Skeletal muscle satellite cell (primary cell): ENCODE measurements at regions not wholly inside any gene's neighbourhood (a gene's known extent, or its start where the extent isn't known, plus 50 kb on each side); places are given as distances from the start of the nearest gene placed in this dataset.

Experiments used
- H3K27me3 ChIP-seq: 2 replicates; pipeline ENCODE4 v1.7.0; 2013; ENCODE audit warnings: low read length; ENCODE audit not compliant: control insufficient read depth, insufficient read depth
- H3K36me3 ChIP-seq: 2 replicates; pipeline ENCODE4 v1.7.0; 2013; ENCODE audit warnings: mild to moderate bottlenecking, control low read depth, low read length; ENCODE audit not compliant: insufficient read depth
- H3K4me1 ChIP-seq: 2 replicates; pipeline ENCODE4 v1.7.0; 2013; ENCODE audit warnings: low read length; ENCODE audit not compliant: control insufficient read depth, insufficient read depth
- H3K4me2 ChIP-seq: 2 replicates; pipeline ENCODE4 v1.7.0; 2013; ENCODE audit warnings: mild to moderate bottlenecking, low read length
- H3K4me3 ChIP-seq: 2 replicates; pipeline ENCODE4 v1.7.0; 2013; ENCODE audit warnings: low read length
- H3K9ac ChIP-seq: 2 replicates; pipeline ENCODE4 v1.7.0; 2013; ENCODE audit warnings: mild to moderate bottlenecking, low read depth, low read length, moderate library complexity
- H3K9me3 ChIP-seq: replicated peaks from 2 replicates; pipeline ENCODE4 v1.7.0; 2013; ENCODE audit warnings: mild to moderate bottlenecking, control low read depth, low read length

GRCh38 chr5:8156706-8157105 lies 287.8 kb downstream of the MTRR start:
- Histone ChIP-seq H3K9ac (no peak overlapping the region), H3K4me2 (no peak overlapping the region), H3K36me3 (no peaks in the 10 kb centered on the region), H3K27me3 (no peaks in the 10 kb centered on the region), H3K4me1 (no peaks in the 10 kb centered on the region), H3K9me3 (peaks cover 5% of the 10 kb centered on the region), H3K4me3 (no peak overlapping the region)

DNA sequence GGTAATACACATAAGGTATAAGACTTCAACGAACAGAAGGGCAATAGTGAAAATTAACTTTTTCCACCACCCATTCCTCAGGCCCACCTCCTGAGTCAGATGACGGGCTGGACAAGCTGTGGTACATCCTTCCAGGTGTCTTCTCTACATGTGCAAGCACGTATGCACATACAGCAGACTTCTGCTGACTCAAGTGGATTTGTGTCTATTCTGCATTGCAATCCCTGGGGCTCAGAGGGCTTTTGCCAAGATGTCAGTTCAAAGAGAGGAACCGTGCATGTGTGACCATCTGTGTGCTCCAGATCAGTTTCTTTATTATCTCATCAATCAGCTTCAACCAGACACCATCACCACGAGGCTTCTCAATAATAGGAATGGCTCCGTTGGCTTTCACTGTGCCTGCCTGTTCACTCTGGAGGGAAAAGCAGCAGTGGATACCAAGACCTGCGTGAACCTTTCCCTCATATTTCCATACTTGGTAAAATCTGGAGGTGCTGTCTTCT lies 288.4 kb downstream of the MTRR start:
- H3K4me1 ChIP-seq, result no peaks in the 10 kb centered on the region
- H3K4me2 ChIP-seq, result no peak overlapping the region
- no peaks in the 10 kb centered on the region for H3K36me3 ChIP-seq
- H3K4me3 ChIP-seq, result no peak overlapping the region
- H3K9ac ChIP-seq, result no peak overlapping the region
- peaks cover 5% of the 10 kb centered on the region for H3K9me3 ChIP-seq
- H3K27me3 ChIP-seq, result no peaks in the 10 kb centered on the region

DNA sequence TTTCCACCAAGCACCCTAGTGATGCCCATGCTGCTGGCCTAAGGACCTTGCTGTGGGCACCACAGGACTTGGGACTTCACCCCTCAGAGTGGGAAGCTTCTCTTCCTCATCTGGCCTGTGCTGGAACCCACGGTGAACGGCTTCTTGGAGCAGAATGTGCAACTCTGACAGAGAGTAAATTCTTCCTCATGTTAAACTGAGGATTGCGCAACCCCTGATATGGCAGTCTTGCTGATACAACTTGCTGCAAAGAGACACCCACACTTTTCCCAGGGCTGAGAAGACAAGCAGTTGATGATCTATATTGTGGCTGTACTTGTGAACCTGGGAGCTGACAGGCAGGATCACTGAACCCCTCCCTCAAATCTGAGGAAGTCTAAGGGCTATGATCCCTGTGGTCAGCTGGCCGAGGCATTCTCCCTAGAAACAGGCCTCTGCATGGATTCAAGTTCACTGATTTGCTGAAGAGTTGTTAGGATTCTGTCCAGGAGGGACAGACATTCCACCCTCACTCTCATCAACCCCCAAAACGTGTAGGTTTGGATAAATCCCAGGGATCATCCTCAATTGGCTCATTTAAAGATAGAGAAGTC lies 307.2 kb downstream of the MTRR start:
- H3K9ac ChIP-seq, result no peak overlapping the region
- no peak overlapping the region for H3K4me2 ChIP-seq
- no peaks in the 10 kb centered on the region for H3K27me3 ChIP-seq
- H3K36me3 ChIP-seq, result no peaks in the 10 kb centered on the region
- peaks cover 13% of the 10 kb centered on the region for H3K9me3 ChIP-seq
- H3K4me1 ChIP-seq, result no peaks in the 10 kb centered on the region
- no peak overlapping the region for H3K4me3 ChIP-seq

GRCh38 chr5:8184455-8185063 lies 315.6 kb downstream of the MTRR start:
- H3K36me3 ChIP-seq, result no peaks in the 10 kb centered on the region
- peaks cover 11% of the 10 kb centered on the region for H3K9me3 ChIP-seq
- H3K27me3 ChIP-seq, result no peaks in the 10 kb centered on the region
- H3K9ac ChIP-seq, result no peak overlapping the region
- H3K4me2 ChIP-seq, result no peak overlapping the region
- H3K4me1 ChIP-seq, result no peaks in the 10 kb centered on the region
- H3K4me3 ChIP-seq, result no peak overlapping the region

DNA sequence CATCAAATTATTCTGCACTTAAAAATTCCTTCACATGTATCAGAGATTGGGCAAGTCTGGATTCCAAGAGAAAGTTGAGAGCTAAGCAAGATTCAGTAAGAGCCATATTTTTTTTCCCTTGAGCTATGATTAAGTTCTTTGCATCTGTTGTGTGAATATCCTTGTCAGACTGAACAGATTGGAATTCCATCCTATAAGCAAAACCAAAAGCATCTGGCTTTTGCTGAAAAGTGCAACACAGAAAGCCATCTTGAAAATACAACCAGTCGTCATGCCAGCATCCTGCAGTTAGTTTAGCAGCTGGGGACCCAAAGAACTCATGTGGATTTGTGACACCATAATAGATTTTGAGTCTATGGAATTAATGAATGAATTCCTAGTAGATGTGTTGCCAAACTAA lies 316.9 kb downstream of the MTRR start:
- no peak overlapping the region for H3K4me2 ChIP-seq
- peaks cover 8% of the 10 kb centered on the region for H3K9me3 ChIP-seq
- H3K4me3 ChIP-seq, result no peak overlapping the region
- H3K36me3 ChIP-seq, result no peaks in the 10 kb centered on the region
- no peaks in the 10 kb centered on the region for H3K27me3 ChIP-seq
- no peak overlapping the region for H3K9ac ChIP-seq
- H3K4me1 ChIP-seq, result no peaks in the 10 kb centered on the region

DNA sequence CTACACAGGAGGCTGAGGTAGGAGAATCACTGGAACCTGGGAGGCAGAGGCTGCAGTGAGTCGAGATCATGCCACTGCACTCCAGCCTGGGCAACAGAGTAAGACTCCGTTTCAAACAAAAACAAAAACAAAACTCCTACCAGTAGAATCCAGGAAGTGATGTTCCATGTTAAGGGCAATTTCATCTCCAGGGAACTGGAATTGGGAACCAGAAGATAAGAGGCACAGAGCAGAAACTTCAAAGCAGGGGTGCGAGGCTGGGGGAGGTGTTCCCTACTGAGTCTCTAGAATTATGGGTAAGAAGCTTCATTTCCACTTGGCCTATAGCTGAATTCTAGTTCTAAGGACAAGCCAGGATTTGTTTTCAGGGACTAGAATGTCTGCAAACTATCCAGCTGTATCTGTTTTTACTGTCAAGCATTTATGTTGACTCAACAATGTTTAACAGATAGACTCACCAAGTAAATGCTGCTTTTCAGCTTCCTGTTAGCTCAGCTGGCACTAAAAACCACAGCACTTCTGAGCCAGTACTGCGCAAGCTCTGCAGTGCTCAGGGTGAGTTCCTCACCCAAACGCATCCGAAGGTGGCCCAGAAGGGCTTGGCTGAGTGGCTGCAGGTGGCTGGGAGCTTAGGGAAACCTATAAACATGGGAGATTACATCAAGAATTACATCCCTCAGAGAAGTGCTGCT lies 320.1 kb downstream of the MTRR start:
- Histone ChIP-seq H3K36me3 (no peaks in the 10 kb centered on the region), H3K9me3 (peaks cover 13% of the 10 kb centered on the region), H3K4me3 (no peak overlapping the region), H3K4me1 (no peaks in the 10 kb centered on the region), H3K27me3 (no peaks in the 10 kb centered on the region), H3K9ac (no peak overlapping the region), H3K4me2 (no peak overlapping the region)

DNA sequence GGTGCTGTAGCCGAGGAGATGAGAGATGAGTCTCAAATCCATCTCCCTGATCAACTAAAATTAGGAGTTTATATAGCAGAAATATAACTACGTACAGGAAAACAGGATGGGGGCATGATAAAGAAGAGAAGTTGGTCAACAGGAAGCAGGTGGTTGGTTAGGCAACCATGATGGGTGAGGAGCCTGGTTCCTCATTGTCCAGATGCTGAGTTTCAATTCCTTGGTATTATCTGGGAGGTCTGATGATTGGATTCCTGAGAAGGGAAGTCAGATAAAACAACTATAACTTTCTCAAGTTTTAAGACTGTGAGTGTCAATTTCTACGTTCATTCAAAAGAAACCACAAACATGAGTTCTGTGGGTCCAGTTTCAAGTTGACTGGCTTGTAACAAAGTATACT lies 323.9 kb downstream of the MTRR start:
- Histone ChIP-seq H3K9ac (no peak overlapping the region), H3K27me3 (no peaks in the 10 kb centered on the region), H3K4me2 (no peak overlapping the region), H3K4me3 (no peak overlapping the region), H3K4me1 (no peaks in the 10 kb centered on the region), H3K36me3 (no peaks in the 10 kb centered on the region), H3K9me3 (peaks cover 13% of the 10 kb centered on the region)

DNA sequence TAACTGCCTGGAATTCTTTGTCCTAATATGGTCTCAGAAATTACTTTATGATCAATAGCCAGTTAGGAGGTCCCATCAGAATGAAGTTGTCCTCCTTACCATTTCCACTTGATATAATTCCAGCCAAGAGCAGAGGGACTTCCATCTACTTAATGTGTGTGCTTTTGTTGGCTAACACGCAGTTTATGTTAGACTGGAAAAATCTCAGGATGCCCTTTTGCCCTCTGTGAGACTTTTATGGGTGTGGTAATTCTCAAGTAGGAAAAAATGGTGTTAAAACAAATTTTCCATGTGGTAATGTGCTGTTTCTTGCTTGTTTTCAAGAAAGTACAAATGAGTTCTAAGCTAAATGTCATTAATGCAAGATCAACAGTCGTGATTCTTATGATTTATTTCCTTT lies 327.1 kb downstream of the MTRR start:
- Histone ChIP-seq H3K4me2 (no peak overlapping the region), H3K4me1 (no peaks in the 10 kb centered on the region), H3K27me3 (no peaks in the 10 kb centered on the region), H3K36me3 (no peaks in the 10 kb centered on the region), H3K4me3 (no peak overlapping the region), H3K9me3 (peaks cover 12% of the 10 kb centered on the region), H3K9ac (no peak overlapping the region)

GRCh38 chr5:8208307-8208706 lies 339.4 kb downstream of the MTRR start:
- no peak overlapping the region for H3K9ac ChIP-seq
- no peak overlapping the region for H3K4me3 ChIP-seq
- H3K27me3 ChIP-seq, result no peaks in the 10 kb centered on the region
- H3K36me3 ChIP-seq, result no peaks in the 10 kb centered on the region
- no peak overlapping the region for H3K4me2 ChIP-seq
- H3K9me3 ChIP-seq, result peaks cover 3% of the 10 kb centered on the region
- H3K4me1 ChIP-seq, result no peaks in the 10 kb centered on the region

DNA sequence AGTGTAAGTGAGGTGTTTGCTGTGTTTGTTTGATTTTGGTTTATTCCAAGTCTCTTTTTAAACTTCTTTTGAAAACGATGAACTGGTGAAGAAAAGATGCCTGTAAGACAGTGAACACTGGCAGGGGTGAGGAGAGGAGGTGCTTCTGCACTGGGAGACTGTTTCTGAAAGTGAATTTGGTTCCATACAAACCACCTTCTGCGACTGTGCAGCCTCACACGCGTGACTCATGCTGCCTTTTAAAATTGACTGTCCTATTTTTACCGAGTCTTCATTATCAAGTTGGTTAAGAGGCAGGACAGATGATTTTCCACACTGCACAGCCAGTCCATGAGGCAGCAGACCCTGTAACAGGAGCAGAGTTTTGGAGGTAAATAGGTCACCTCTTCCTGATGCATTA lies 340.6 kb downstream of the MTRR start:
- Histone ChIP-seq H3K27me3 (no peaks in the 10 kb centered on the region), H3K4me3 (no peak overlapping the region), H3K4me1 (no peaks in the 10 kb centered on the region), H3K9ac (no peak overlapping the region), H3K4me2 (no peak overlapping the region), H3K36me3 (no peaks in the 10 kb centered on the region), H3K9me3 (peaks cover 3% of the 10 kb centered on the region)

GRCh38 chr5:8213701-8214240 lies 344.8 kb downstream of the MTRR start:
- Histone ChIP-seq H3K4me1 (no peaks in the 10 kb centered on the region), H3K4me3 (no peak overlapping the region), H3K27me3 (no peaks in the 10 kb centered on the region)

More at GRCh38 chr5:8213701-8214240, 344.8 kb downstream of the MTRR start:
- H3K9me3 ChIP-seq, result peaks cover 2% of the 10 kb centered on the region
- no peaks in the 10 kb centered on the region for H3K36me3 ChIP-seq
- no peak overlapping the region for H3K4me2 ChIP-seq
- no peak overlapping the region for H3K9ac ChIP-seq
